GM12878 (cell line): ENCODE measurements at regions not wholly inside any gene's neighbourhood (a gene's known extent, or its start where the extent isn't known, plus 50 kb on each side); places are given as distances from the start of the nearest gene placed in this dataset.
"Not testable (repeated sequence)": the region's sequence is repeated elsewhere in the genome, so short reads cannot be mapped to it uniquely, and the experiment has no call there.

Experiments used
- ATAC-seq: fragments of 200-7000 bp; cut with Tn5 transposase; 3 replicates; pipeline ENCODE4 v1.9.1; 2020; ENCODE audit warnings: mild to moderate bottlenecking, moderate library complexity
- BruUV-seq: library from RNA; stranded (reverse); fragments of 400-500 nt; replicated peaks from 2 replicates; lab custom pipeline; 2021; lab: Mats Ljungman, UMichigan
- CTCF ChIA-PET: fragments of 300-600 bp; sonication (Branson Sonifier 250); formaldehyde crosslinking; extraction: SDS; loops from one replicate; lab custom pipeline; 2021; ENCODE audit warnings: inconsistent platforms; lab: Yijun Ruan, JAX
- POLR2A ChIA-PET: fragments of 350-600 bp; formaldehyde crosslinking; extraction: SDS; loops from one replicate; lab custom pipeline; 2021; ENCODE audit warnings: inconsistent platforms; lab: Charles Lee
- RAD21 ChIA-PET: fragments of 300-600 bp; sonication (Branson Sonifier 250); formaldehyde crosslinking; loops from one replicate; lab custom pipeline; 2023; ENCODE audit warnings: antibody characterized with exemption; ENCODE audit not compliant: unreplicated experiment; lab: Charles Lee
- SMC1A ChIA-PET: fragments of 300-600 bp; sonication (Branson Sonifier 250); formaldehyde crosslinking; loops from one replicate; lab custom pipeline; 2023; ENCODE audit not compliant: unreplicated experiment, uncharacterized antibody; lab: Charles Lee
- DNase-seq: peaks from one replicate; pipeline ENCODE4 v3.0.0-alpha.2; 2011; ENCODE audit warnings: low read depth, low spot score
- FAIRE-seq: peaks from 3 replicates; lab custom pipeline; 2011; peaks lifted over from hg19 to GRCh38; lab: Jason Lieb, UNC
- H2AFZ ChIP-seq: 2 replicates; pipeline ENCODE4 v1.6.0; 2011; ENCODE audit warnings: low read depth, low read length, control low read depth; ENCODE audit not compliant: control insufficient read depth
- H3K27ac ChIP-seq: 2 replicates; pipeline ENCODE4 v1.5.1; 2011; ENCODE audit warnings: control low read depth; ENCODE audit not compliant: control insufficient read depth, insufficient read depth
- H3K27me3 ChIP-seq, 2 experiments: replicated peaks in 1 of 2; 2 replicates each; pipeline versions ENCODE4 v1.6.0 to v1.6.1; 2011; ENCODE audit warnings: low read length in 1 of 2; ENCODE audit not compliant: control insufficient read depth in 2 of 2, insufficient read depth in 2 of 2
- H3K36me3 ChIP-seq, 2 experiments: 2 replicates each; pipeline ENCODE4 v1.5.1; 2011; ENCODE audit warnings: low read length in 1 of 2; ENCODE audit not compliant: control insufficient read depth in 2 of 2, insufficient read depth in 2 of 2
- H3K4me1 ChIP-seq: 2 replicates; pipeline ENCODE4 v1.6.1; 2011; ENCODE audit warnings: mild to moderate bottlenecking, low read length, moderate library complexity, mixed read lengths; ENCODE audit not compliant: control insufficient read depth, insufficient read depth
- H3K4me2 ChIP-seq: 2 replicates; pipeline ENCODE4 v1.6.0; 2011; ENCODE audit warnings: control low read depth; ENCODE audit not compliant: control insufficient read depth, insufficient read depth
- H3K4me3 ChIP-seq: fragments of 200-600 bp; sonication (generic); 2 replicates; pipeline ENCODE4 v1.5.1; 2016
- H3K79me2 ChIP-seq: 2 replicates; pipeline ENCODE4 v1.6.0; 2011; ENCODE audit warnings: low read length; ENCODE audit not compliant: control insufficient read depth, insufficient read depth
- H3K9ac ChIP-seq: 2 replicates; pipeline ENCODE4 v1.8.0; 2011; ENCODE audit warnings: low read length, control low read depth, mixed read lengths; ENCODE audit not compliant: control insufficient read depth, insufficient read depth
- H3K9me3 ChIP-seq: replicated peaks from 3 replicates; pipeline ENCODE4 v1.5.1; 2011; ENCODE audit warnings: mild to moderate bottlenecking, low read length; ENCODE audit not compliant: control insufficient read depth, insufficient read depth
- H4K20me1 ChIP-seq: 2 replicates; pipeline ENCODE4 v1.6.0; 2011; ENCODE audit not compliant: control insufficient read depth, insufficient read depth
- WGBS: methylation state at CpG from one replicate; pipeline ENCODE4 v1.1.6; 2016; ENCODE audit warnings: low lambda C conversion rate; ENCODE audit not compliant: insufficient replicate concordance, insufficient coverage; ENCODE audit errors: missing lambda C conversion rate; 5-methylcytosine and 5-hydroxymethylcytosine counted together
- in situ Hi-C: fragments of 300-500 bp; cut with MboI; formaldehyde crosslinking; loops from 9 replicates; pipeline ENCODE4 v1.14.3; 2018; ENCODE audit warnings: mixed read lengths
- intact Hi-C: fragments of 100-400 bp; cut with micrococcal nuclease; formaldehyde crosslinking; loops from one replicate; pipeline ENCODE4 v1.14.2; 2022; ENCODE audit not compliant: unreplicated experiment

DNA sequence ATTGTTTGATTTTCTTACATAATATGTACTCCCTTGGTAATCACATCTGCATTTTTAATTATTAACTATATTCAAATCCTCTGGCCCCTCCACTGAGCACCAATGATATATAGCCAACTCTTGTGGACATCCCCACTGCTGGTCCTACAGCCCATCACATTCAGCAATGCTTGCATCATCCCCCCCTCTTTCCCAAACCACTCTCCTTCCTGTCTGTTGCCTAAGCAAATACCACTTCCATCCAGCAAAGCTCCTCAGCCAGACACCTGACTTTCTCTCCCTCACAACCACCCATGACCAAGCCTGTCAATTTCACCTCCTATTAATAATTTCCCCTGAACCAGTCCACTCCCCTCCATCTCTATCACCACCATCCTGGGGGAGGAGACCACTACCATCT is 330.1 kb downstream of the GOLGA6L6 start:
- H3K9ac ChIP-seq, H3K4me1 ChIP-seq, H3K9me3 ChIP-seq, RAD21 ChIA-PET, H4K20me1 ChIP-seq, FAIRE-seq, H3K36me3 ChIP-seq, H3K79me2 ChIP-seq, H3K4me3 ChIP-seq, H3K4me2 ChIP-seq, H3K27me3 ChIP-seq, BruUV-seq, SMC1A ChIA-PET, ATAC-seq, intact Hi-C loops, CTCF ChIA-PET, H2AFZ ChIP-seq, DNase-seq, in situ Hi-C loops, POLR2A ChIA-PET, H3K27ac ChIP-seq: not testable (repeated sequence)

DNA sequence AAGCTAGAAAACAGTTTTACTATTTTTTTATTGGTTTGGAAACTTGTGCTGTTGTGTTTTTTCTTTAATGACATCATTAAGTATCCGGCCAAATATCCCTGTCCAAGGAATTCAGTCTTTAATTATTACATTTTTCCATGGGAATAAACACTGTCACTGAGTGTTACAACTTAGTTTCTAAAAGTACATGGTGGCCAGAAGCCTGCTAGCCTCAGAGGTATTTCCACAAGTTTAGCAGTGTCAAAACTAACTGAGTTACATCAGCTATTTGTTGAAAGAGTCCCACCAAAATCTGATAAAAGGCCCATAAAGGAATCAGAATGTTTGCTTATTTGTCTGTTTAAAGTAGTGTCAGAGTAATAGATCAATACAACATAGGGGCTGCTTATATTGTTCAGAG is 331.6 kb downstream of the GOLGA6L6 start:
- H3K9ac ChIP-seq, ATAC-seq, CTCF ChIA-PET, H3K79me2 ChIP-seq, H3K27ac ChIP-seq, H3K4me2 ChIP-seq, H3K4me1 ChIP-seq, H3K9me3 ChIP-seq, RAD21 ChIA-PET, H3K27me3 ChIP-seq, H3K4me3 ChIP-seq, POLR2A ChIA-PET, DNase-seq, H3K36me3 ChIP-seq, in situ Hi-C loops, H2AFZ ChIP-seq, FAIRE-seq, H4K20me1 ChIP-seq, BruUV-seq, intact Hi-C loops, SMC1A ChIA-PET: not testable (repeated sequence)
- 5% methylated on average over 1 of the region's 1 CpG for WGBS

- FAIRE-seq, in situ Hi-C loops, SMC1A ChIA-PET: not testable (repeated sequence)
Measured at GRCh38 chr15:20207607-20208006, 334.0 kb downstream of the GOLGA6L6 start.

GRCh38 chr15:20207198-20207597 is 334.4 kb downstream of the GOLGA6L6 start:
- CTCF ChIA-PET, H3K27ac ChIP-seq, FAIRE-seq, H3K4me2 ChIP-seq, H3K4me3 ChIP-seq, H3K9me3 ChIP-seq, H2AFZ ChIP-seq, BruUV-seq, RAD21 ChIA-PET, H3K4me1 ChIP-seq, in situ Hi-C loops, SMC1A ChIA-PET, DNase-seq, H3K27me3 ChIP-seq, H3K36me3 ChIP-seq, intact Hi-C loops, POLR2A ChIA-PET, H3K79me2 ChIP-seq, H3K9ac ChIP-seq, H4K20me1 ChIP-seq, ATAC-seq: not testable (repeated sequence)
- WGBS = 0% methylated on average over 3 of the region's 4 CpGs

More at GRCh38 chr15:20207607-20208006, 334.0 kb downstream of the GOLGA6L6 start:
- ATAC-seq, RAD21 ChIA-PET, H3K9me3 ChIP-seq, DNase-seq, H3K9ac ChIP-seq, H3K4me1 ChIP-seq, H3K27me3 ChIP-seq, H3K4me3 ChIP-seq, H3K27ac ChIP-seq, intact Hi-C loops, H2AFZ ChIP-seq, POLR2A ChIA-PET, H3K79me2 ChIP-seq, H4K20me1 ChIP-seq, H3K4me2 ChIP-seq, H3K36me3 ChIP-seq, CTCF ChIA-PET, BruUV-seq: not testable (repeated sequence)
- 43% methylated on average over 7 of the region's 7 CpGs for WGBS
